GM10248 (cell line): ENCODE measurements at regions not wholly inside any gene's neighbourhood (a gene's known extent, or its start where the extent isn't known, plus 50 kb on each side); places are given as distances from the start of the nearest gene placed in this dataset.

ENCODE experiments used
- CTCF ChIA-PET: fragments of 300-600 bp; sonication (Branson Sonifier 250); formaldehyde crosslinking; extraction: SDS; loops from one replicate; lab custom pipeline; 2021; ENCODE audit warnings: antibody characterized with exemption; lab: Yijun Ruan, JAX
- POLR2A ChIA-PET: fragments of 350-650 bp; sonication (Branson Sonifier 250); formaldehyde crosslinking; extraction: SDS; loops from one replicate; lab custom pipeline; 2020; ENCODE audit warnings: antibody characterized with exemption; lab: Yijun Ruan, JAX
- DNase-seq: peaks from one replicate; pipeline ENCODE4 v3.0.0; 2012; ENCODE audit errors: extremely low spot score
- TF ChIP-seq, protein P1 (sequence below): IDR thresholded peaks from 2 replicates; pipeline ENCODE4 v1.5.1; 2012; ENCODE audit warnings: mild to moderate bottlenecking, low read depth; ENCODE audit errors: extremely low read depth, missing control alignments, control extremely low read depth

- CTCF ChIA-PET: no interaction called here
- POLR2A ChIA-PET: no interaction called here
- TF ChIP-seq, protein P1, sequence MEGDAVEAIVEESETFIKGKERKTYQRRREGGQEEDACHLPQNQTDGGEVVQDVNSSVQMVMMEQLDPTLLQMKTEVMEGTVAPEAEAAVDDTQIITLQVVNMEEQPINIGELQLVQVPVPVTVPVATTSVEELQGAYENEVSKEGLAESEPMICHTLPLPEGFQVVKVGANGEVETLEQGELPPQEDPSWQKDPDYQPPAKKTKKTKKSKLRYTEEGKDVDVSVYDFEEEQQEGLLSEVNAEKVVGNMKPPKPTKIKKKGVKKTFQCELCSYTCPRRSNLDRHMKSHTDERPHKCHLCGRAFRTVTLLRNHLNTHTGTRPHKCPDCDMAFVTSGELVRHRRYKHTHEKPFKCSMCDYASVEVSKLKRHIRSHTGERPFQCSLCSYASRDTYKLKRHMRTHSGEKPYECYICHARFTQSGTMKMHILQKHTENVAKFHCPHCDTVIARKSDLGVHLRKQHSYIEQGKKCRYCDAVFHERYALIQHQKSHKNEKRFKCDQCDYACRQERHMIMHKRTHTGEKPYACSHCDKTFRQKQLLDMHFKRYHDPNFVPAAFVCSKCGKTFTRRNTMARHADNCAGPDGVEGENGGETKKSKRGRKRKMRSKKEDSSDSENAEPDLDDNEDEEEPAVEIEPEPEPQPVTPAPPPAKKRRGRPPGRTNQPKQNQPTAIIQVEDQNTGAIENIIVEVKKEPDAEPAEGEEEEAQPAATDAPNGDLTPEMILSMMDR: no peak
- no peak for DNase-seq
Observed at GRCh38 chr18:54433368-54433767, 75.7 kb downstream of the C18orf54 start.

- DNase-seq: no peak
- ChIA-PET POLR2A (no interaction called here), CTCF (interaction anchor here (0.8 kb wide), 1 partner anchor 10 kb away, joined by 3 read pairs; no protein-coding TSS in a partner anchor)
- TF ChIP-seq, protein P1: no peak
Observed at GRCh38 chr18:54433857-54434256, 76.2 kb downstream of the C18orf54 start.

DNA sequence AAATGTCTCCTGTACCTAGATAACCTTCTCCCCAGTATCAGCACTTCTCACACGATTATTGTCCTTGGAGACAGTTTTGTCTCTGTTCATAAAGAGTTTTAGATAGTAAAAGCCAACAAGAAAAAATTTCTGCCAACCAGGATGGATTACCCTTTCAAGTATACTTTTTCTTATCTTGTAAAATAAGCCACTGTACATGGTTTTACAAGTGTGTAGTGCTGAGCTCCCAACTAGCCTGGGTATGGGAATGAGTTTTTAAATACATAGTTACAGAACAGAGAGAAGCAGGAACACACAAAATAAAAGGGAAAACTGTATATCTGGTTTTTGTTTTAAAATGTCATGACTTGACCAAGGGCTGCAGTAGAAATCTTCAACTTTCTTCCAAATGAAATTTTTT, 76.7 kb downstream of the C18orf54 start:
- TF ChIP-seq, protein P1: no peak
- POLR2A ChIA-PET: no interaction called here
- no peak for DNase-seq
- CTCF ChIA-PET: interaction anchor here (0.8 to 1.5 kb wide), 2 partner anchors 10 to 237 kb away, joined by 3 read pairs; no protein-coding TSS in a partner anchor

GRCh38 chr18:54436501-54436900, 78.8 kb downstream of the C18orf54 start:
- CTCF ChIA-PET: interaction anchor here (1.2 to 1.6 kb wide), 4 partner anchors 8 to 254 kb away, joined by 3 to 9 read pairs (median 6); no protein-coding TSS in a partner anchor
- TF ChIP-seq, protein P1: no peak
- POLR2A ChIA-PET: no interaction called here
- DNase-seq: no peak

GRCh38 chr18:54440292-54440691, 82.6 kb downstream of the C18orf54 start:
- TF ChIP-seq, protein P1: no peak
- POLR2A ChIA-PET: no interaction called here
- no peak for DNase-seq
- CTCF ChIA-PET: no interaction called here

DNA sequence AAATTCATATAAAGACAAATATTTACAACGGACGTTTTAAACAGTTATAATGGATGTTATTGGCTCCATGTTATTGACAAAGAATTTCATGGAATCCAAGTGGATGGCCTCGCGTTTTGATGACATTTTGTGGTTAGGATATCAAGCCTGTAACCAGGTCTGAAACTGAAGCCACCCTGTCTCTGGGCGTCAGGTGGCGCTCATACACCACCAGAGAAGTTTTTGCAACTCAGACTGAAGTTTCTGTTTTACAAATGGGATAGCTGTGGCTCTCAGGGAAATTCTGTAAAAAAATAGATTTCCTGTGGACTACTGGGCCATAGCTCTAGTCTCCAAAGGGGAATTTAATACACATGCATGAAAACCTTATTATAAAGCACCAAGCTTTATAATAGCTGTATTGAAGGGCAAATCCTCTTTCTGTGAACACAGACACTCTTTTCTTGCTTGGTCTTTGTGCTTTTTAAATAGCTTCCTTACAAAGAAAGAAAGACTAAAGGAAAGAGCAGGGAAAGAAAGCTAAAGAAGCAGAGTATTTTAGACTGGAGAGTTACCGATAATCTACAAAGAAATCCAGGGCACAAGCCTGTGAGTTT, 86.7 kb downstream of the C18orf54 start:
- peak; percentile 22 for DNase-seq
- CTCF ChIA-PET: interaction anchor here (0.6 to 5.6 kb wide), 21 partner anchors 9 to 539 kb away, joined by 3 to 42 read pairs (median 4); no protein-coding TSS in a partner anchor
- POLR2A ChIA-PET: no interaction called here
- TF ChIP-seq, protein P1: peak; percentile 73
